NT2/D1 (cell line): ENCODE measurements at regions not wholly inside any gene's neighbourhood (a gene's known extent, or its start where the extent isn't known, plus 50 kb on each side); places are given as distances from the start of the nearest gene placed in this dataset.

Source experiments
- SUZ12 ChIP-seq: IDR thresholded peaks from 2 replicates; pipeline ENCODE4 v1.6.1; 2011; ENCODE audit not compliant: insufficient read length, insufficient read depth; ENCODE audit errors: extremely low read depth
- ZNF274 ChIP-seq: IDR thresholded peaks from 2 replicates; pipeline ENCODE4 v1.6.1; 2011; ENCODE audit warnings: mild to moderate bottlenecking, low read depth, low read length

GRCh38 chr14:82362452-82362851 is 828.8 kb upstream of the SEL1L start:
- TF ChIP-seq SUZ12 (no peak), ZNF274 (no peak)
